Mesenchymal stem cell (in vitro differentiated cells and primary cell): ENCODE measurements at regions not wholly inside any gene's neighbourhood (a gene's known extent, or its start where the extent isn't known, plus 50 kb on each side); places are given as distances from the start of the nearest gene placed in this dataset.

Source experiments
- DNase-seq: peaks from one replicate; pipeline ENCODE4 v3.0.0-alpha.2; 2013
- H2AFZ ChIP-seq: one replicate; pipeline ENCODE4 v1.6.1; 2013; ENCODE audit warnings: low read depth, mild to moderate bottlenecking, control low read depth, inconsistent platforms, low read length, moderate library complexity
- H2AK5ac ChIP-seq: 2 replicates; pipeline ENCODE4 v1.6.1; 2013; ENCODE audit warnings: low read length, moderate library complexity, mild to moderate bottlenecking, inconsistent platforms; ENCODE audit not compliant: severe bottlenecking
- H2BK120ac ChIP-seq: one replicate; pipeline ENCODE4 v1.6.1; 2013; ENCODE audit warnings: low read depth, mild to moderate bottlenecking, inconsistent platforms, low read length, moderate library complexity
- H2BK12ac ChIP-seq, 2 experiments: one replicate each; pipeline ENCODE4 v1.6.1; 2013; ENCODE audit warnings: inconsistent platforms in 2 of 2, low read length in 2 of 2, mild to moderate bottlenecking in 2 of 2, moderate library complexity in 2 of 2, control low read depth in 1 of 2
- H2BK15ac ChIP-seq: one replicate; pipeline ENCODE4 v1.6.1; 2013; ENCODE audit warnings: mild to moderate bottlenecking, low read depth, inconsistent platforms; ENCODE audit not compliant: poor library complexity, severe bottlenecking
- H2BK5ac ChIP-seq: 2 replicates; pipeline ENCODE4 v1.6.1; 2013; ENCODE audit warnings: low read depth, mild to moderate bottlenecking, low read length, control low read depth, inconsistent platforms; ENCODE audit not compliant: poor library complexity, severe bottlenecking
- H3K14ac ChIP-seq, 2 experiments: one replicate each; pipeline ENCODE4 v1.6.1; 2013; ENCODE audit warnings: inconsistent platforms in 2 of 2, low read length in 2 of 2, control low read depth in 1 of 2, mild to moderate bottlenecking in 1 of 2, moderate library complexity in 1 of 2
- H3K18ac ChIP-seq, 2 experiments: one replicate each; pipeline ENCODE4 v1.6.1; 2013; ENCODE audit warnings: inconsistent platforms in 2 of 2, low read length in 2 of 2, control low read depth in 1 of 2, low read depth in 1 of 2, mild to moderate bottlenecking in 1 of 2
- H3K23ac ChIP-seq, 2 experiments: one replicate each; pipeline ENCODE4 v1.6.1; 2013; ENCODE audit warnings: inconsistent platforms in 2 of 2, low read length in 2 of 2, mild to moderate bottlenecking in 2 of 2, moderate library complexity in 2 of 2, control low read depth in 1 of 2
- H3K27ac ChIP-seq: 2 replicates; pipeline ENCODE4 v1.5.1; 2013; ENCODE audit warnings: mild to moderate bottlenecking, moderate library complexity, low read length, control low read depth, inconsistent platforms; ENCODE audit not compliant: poor library complexity, severe bottlenecking
- H3K27me3 ChIP-seq, 2 experiments: 2 replicates each; pipeline versions ENCODE4 v1.6.1 to v1.7.0; 2013; ENCODE audit warnings: low read length in 2 of 2, mild to moderate bottlenecking in 2 of 2, moderate library complexity in 2 of 2, control low read depth in 1 of 2, inconsistent platforms in 1 of 2; ENCODE audit not compliant: control insufficient read depth in 1 of 2, insufficient read depth in 1 of 2
- H3K36me3 ChIP-seq, 2 experiments: 2 replicates each; pipeline versions ENCODE4 v1.6.1 to v1.7.0; 2013; ENCODE audit warnings: low read length in 2 of 2, control low read depth in 1 of 2, inconsistent platforms in 1 of 2, low read depth in 1 of 2, mild to moderate bottlenecking in 1 of 2; ENCODE audit not compliant: insufficient read depth in 2 of 2, control insufficient read depth in 1 of 2
- H3K4ac ChIP-seq, 2 experiments: one replicate each; pipeline ENCODE4 v1.6.1; 2013; ENCODE audit warnings: inconsistent platforms in 2 of 2, low read length in 2 of 2, mild to moderate bottlenecking in 2 of 2, moderate library complexity in 2 of 2, control low read depth in 1 of 2, low read depth in 1 of 2
- H3K4me1 ChIP-seq: 2 replicates; pipeline ENCODE4 v1.6.1; 2013; ENCODE audit warnings: low read depth, low read length, control low read depth; ENCODE audit not compliant: control insufficient read depth, insufficient read depth
- H3K4me2 ChIP-seq: 2 replicates; pipeline ENCODE4 v1.6.1; 2013; ENCODE audit warnings: low read length, mild to moderate bottlenecking, inconsistent platforms; ENCODE audit not compliant: poor library complexity, severe bottlenecking
- H3K4me3 ChIP-seq, 2 experiments: 2 replicates each; pipeline versions ENCODE4 v1.5.1 to v1.7.0; 2013; ENCODE audit warnings: low read length in 2 of 2, mild to moderate bottlenecking in 2 of 2, control low read depth in 1 of 2, low read depth in 1 of 2; ENCODE audit not compliant: insufficient read depth in 1 of 2
- H3K79me1 ChIP-seq: replicated peaks from 2 replicates; pipeline ENCODE4 v1.6.1; 2013; ENCODE audit warnings: mild to moderate bottlenecking, control low read depth, low read length, inconsistent platforms; ENCODE audit not compliant: poor library complexity, severe bottlenecking
- H3K9ac ChIP-seq: 2 replicates; pipeline ENCODE4 v1.7.0; 2013; ENCODE audit warnings: mild to moderate bottlenecking, low read length, moderate library complexity
- H3K9me3 ChIP-seq: 2 replicates; pipeline ENCODE4 v1.7.0; 2013; ENCODE audit warnings: mild to moderate bottlenecking, low read length; ENCODE audit not compliant: control insufficient read depth
- H4K8ac ChIP-seq: one replicate; pipeline ENCODE4 v1.6.1; 2013; ENCODE audit warnings: inconsistent platforms, mild to moderate bottlenecking, low read length, moderate library complexity
- H4K91ac ChIP-seq: one replicate; pipeline ENCODE4 v1.6.1; 2013; ENCODE audit warnings: mild to moderate bottlenecking, low read length, inconsistent platforms
- WGBS: methylation state at CpG from one replicate; pipeline ENCODE4 v1.1.7; 2013; ENCODE audit warnings: mixed read lengths; 5-methylcytosine and 5-hydroxymethylcytosine counted together

DNA sequence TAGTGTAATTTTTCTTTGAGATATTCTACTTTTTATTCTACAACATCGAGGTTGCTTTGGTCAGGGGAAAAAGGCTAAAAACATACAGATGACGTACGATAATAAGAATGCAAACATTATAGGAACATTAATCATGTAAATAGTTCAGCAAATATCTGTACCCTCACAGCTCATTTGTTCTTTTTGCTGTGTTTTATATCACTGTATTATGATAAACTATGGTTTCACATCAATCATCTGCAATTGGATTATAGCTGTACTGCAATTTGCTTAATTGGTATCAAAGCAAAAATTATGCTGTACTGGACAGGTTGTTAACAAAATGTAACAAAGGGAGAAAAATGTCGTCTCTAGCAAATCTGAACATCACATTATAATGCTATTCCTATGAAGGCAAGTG is 597.1 kb downstream of the EPHA7 start:
- no peak for DNase-seq
- no peak overlapping the region for H2BK120ac ChIP-seq
- H3K36me3 ChIP-seq = no peaks in the 10 kb centered on the region
- H3K18ac ChIP-seq = no peak overlapping the region
- no peak overlapping the region for H3K4me3 ChIP-seq
- H2AK5ac ChIP-seq = no peak overlapping the region
- no peak overlapping the region for H3K4ac ChIP-seq
- no CpG with 5 or more reads among the region's 4 CpGs for WGBS
- H2BK15ac ChIP-seq = no peak overlapping the region
- H3K27me3 ChIP-seq = no peaks in the 10 kb centered on the region
- H3K79me1 ChIP-seq = no peaks in the 10 kb centered on the region
- H3K14ac ChIP-seq = no peak overlapping the region
- H3K4me2 ChIP-seq = no peak overlapping the region
- H3K23ac ChIP-seq = no peak overlapping the region
- no peak overlapping the region for H3K27ac ChIP-seq
- no peak overlapping the region for H4K8ac ChIP-seq
- no peak overlapping the region for H4K91ac ChIP-seq
- no peaks in the 10 kb centered on the region for H3K4me1 ChIP-seq
- no peak overlapping the region for H3K9ac ChIP-seq
- no peak overlapping the region for H2BK12ac ChIP-seq
- H2BK5ac ChIP-seq = no peak overlapping the region
- no peak overlapping the region for H2AFZ ChIP-seq
- no peaks in the 10 kb centered on the region for H3K9me3 ChIP-seq

GRCh38 chr6:92820601-92821000 is 598.8 kb downstream of the EPHA7 start:
- 87% methylated on average over 5 of the region's 6 CpGs for WGBS

GRCh38 chr6:92810913-92811312 is 608.4 kb downstream of the EPHA7 start:
- no peak overlapping the region for H3K4me2 ChIP-seq
- no peaks in the 10 kb centered on the region for H3K36me3 ChIP-seq
- no peak overlapping the region for H4K91ac ChIP-seq
- no peak overlapping the region for H2AK5ac ChIP-seq
- H3K79me1 ChIP-seq = no peaks in the 10 kb centered on the region
- H3K9me3 ChIP-seq = no peaks in the 10 kb centered on the region
- H3K23ac ChIP-seq = no peak overlapping the region
- H3K14ac ChIP-seq = no peak overlapping the region
- H3K27me3 ChIP-seq = no peaks in the 10 kb centered on the region
- H3K4ac ChIP-seq = no peak overlapping the region
- no peak overlapping the region for H3K27ac ChIP-seq
- peak; percentile 46 for DNase-seq
- H3K9ac ChIP-seq = no peak overlapping the region
- no peaks in the 10 kb centered on the region for H3K4me1 ChIP-seq
- H2BK12ac ChIP-seq = no peak overlapping the region
- WGBS = 0% methylated on average over 2 of the region's 3 CpGs
- H4K8ac ChIP-seq = no peak overlapping the region
- H2BK5ac ChIP-seq = no peak overlapping the region
- no peak overlapping the region for H3K18ac ChIP-seq
- H2BK120ac ChIP-seq = no peak overlapping the region
- no peak overlapping the region for H2BK15ac ChIP-seq
- H2AFZ ChIP-seq = no peak overlapping the region
- no peak overlapping the region for H3K4me3 ChIP-seq

More at GRCh38 chr6:92820601-92821000, 598.8 kb downstream of the EPHA7 start:
- Histone ChIP-seq H3K27me3 (no peaks in the 10 kb centered on the region), H3K4me2 (no peak overlapping the region), H3K4ac (no peak overlapping the region), H2BK15ac (no peak overlapping the region), H2AFZ (no peak overlapping the region), H3K9ac (no peak overlapping the region), H3K14ac (no peak overlapping the region), H4K8ac (no peak overlapping the region), H2BK120ac (no peak overlapping the region), H3K27ac (no peak overlapping the region), H2AK5ac (no peak overlapping the region), H3K9me3 (no peaks in the 10 kb centered on the region), H4K91ac (no peak overlapping the region), H3K36me3 (no peaks in the 10 kb centered on the region), H3K18ac (no peak overlapping the region), H2BK12ac (no peak overlapping the region), H3K4me1 (no peaks in the 10 kb centered on the region), H3K4me3 (no peak overlapping the region), H3K79me1 (no peaks in the 10 kb centered on the region), H2BK5ac (no peak overlapping the region), H3K23ac (no peak overlapping the region)
- DNase-seq = no peak

GRCh38 chr6:92806254-92806653 is 613.1 kb downstream of the EPHA7 start:
- H3K23ac ChIP-seq = no peak overlapping the region
- DNase-seq = no peak
- no peak overlapping the region for H3K4ac ChIP-seq
- 75% methylated on average over 2 of the region's 2 CpGs for WGBS
- H2AFZ ChIP-seq = no peak overlapping the region
- no peak overlapping the region for H3K14ac ChIP-seq
- no peak overlapping the region for H2BK12ac ChIP-seq
- H3K4me2 ChIP-seq = no peak overlapping the region
- no peaks in the 10 kb centered on the region for H3K36me3 ChIP-seq
- no peaks in the 10 kb centered on the region for H3K9me3 ChIP-seq
- no peak overlapping the region for H3K18ac ChIP-seq
- H3K27me3 ChIP-seq = no peaks in the 10 kb centered on the region
- no peaks in the 10 kb centered on the region for H3K4me1 ChIP-seq
- no peak overlapping the region for H3K27ac ChIP-seq
- H2BK120ac ChIP-seq = no peak overlapping the region
- no peak overlapping the region for H2AK5ac ChIP-seq
- no peaks in the 10 kb centered on the region for H3K79me1 ChIP-seq
- H4K91ac ChIP-seq = no peak overlapping the region
- no peak overlapping the region for H2BK5ac ChIP-seq
- H3K9ac ChIP-seq = no peak overlapping the region
- H4K8ac ChIP-seq = no peak overlapping the region
- no peak overlapping the region for H2BK15ac ChIP-seq
- H3K4me3 ChIP-seq = no peak overlapping the region
